Neural progenitor cell (in vitro differentiated cells): ENCODE measurements at regions not wholly inside any gene's neighbourhood (a gene's known extent, or its start where the extent isn't known, plus 50 kb on each side); places are given as distances from the start of the nearest gene placed in this dataset.

Source experiments
- CTCF ChIP-seq: fragments of 200-600 bp; sonication (generic); IDR thresholded peaks from 2 replicates; pipeline ENCODE4 v1.5.1; 2017; ENCODE audit warnings: antibody characterized with exemption, mild to moderate bottlenecking
- EZH2 ChIP-seq: fragments of 200-600 bp; sonication (generic); IDR thresholded peaks from 2 replicates; pipeline ENCODE4 v1.6.1; 2017; ENCODE audit warnings: antibody characterized with exemption, mild to moderate bottlenecking, moderate library complexity
- EZH2phosphoT487 ChIP-seq: fragments of 200-600 bp; sonication (generic); IDR thresholded peaks from 2 replicates; pipeline ENCODE4 v1.6.1; 2017; ENCODE audit warnings: antibody characterized with exemption

DNA sequence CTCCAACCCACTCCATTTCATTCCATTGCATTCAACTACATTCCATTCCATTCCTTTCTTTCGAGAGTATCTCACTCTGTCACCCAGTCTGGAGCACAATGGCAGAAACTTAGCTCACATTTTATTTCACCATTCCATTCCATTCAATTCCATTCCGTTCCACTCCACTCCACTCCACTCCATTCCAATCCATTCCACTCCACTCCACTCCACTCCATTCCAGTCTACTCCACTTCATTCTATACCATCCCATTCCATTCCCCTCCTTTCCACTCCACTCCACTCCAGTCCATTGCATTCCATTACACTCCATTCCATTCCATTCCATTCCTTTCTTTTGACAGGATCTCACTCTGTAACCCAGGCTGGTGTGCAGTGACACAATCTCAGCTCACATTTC lies 1466.3 kb downstream of the TSPY10 start:
- TF ChIP-seq CTCF (no peak), EZH2phosphoT487 (no peak), EZH2 (no peak)
